GM03348 (cell line): ENCODE measurements at regions not wholly inside any gene's neighbourhood (a gene's known extent, or its start where the extent isn't known, plus 50 kb on each side); places are given as distances from the start of the nearest gene placed in this dataset.
"Not testable (repeated sequence)": the region's sequence is repeated elsewhere in the genome, so short reads cannot be mapped to it uniquely, and the experiment has no call there.

ENCODE experiments used
- DNase-seq: peaks from one replicate; pipeline ENCODE4 v3.0.0; 2012; ENCODE audit warnings: low spot score

DNA sequence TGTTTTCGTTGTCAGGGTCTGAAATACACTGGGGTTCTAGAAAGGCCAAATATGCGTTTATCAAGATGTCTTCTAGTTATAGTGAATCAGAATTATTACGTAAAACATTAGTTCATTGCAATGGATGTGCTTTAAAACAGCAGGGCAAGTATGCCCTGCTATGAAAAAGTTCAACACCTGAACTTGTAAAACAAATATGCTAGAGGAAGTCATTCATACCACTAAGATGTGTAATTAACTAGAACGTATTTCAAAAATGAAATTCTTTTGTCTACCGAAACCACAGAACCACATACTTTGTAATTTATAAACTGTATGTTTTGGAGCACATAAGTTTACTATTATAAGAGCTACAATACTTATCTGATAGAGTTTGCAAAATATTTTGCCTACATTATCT is 266.2 kb downstream of the KCTD12 start:
- DNase-seq: no peak

DNA sequence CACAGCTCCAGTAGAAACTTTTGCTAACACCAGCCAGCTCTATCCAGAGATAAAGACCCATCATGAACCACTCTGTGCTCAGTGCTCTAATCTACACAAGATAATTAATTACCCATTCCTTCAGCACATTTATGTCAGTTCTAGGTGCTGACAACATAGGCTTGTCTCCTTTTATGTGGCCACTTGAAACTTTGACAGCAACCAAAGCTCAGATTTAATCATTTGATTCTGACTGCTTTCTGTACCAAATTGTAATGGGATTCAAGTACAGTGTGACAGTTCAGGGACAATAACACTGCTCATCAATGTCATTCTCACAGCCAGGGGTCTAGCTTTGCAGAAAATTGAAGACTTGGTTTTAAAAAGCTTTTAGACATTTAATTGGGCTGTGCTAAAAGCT is 266.6 kb downstream of the KCTD12 start:
- no peak for DNase-seq

DNA sequence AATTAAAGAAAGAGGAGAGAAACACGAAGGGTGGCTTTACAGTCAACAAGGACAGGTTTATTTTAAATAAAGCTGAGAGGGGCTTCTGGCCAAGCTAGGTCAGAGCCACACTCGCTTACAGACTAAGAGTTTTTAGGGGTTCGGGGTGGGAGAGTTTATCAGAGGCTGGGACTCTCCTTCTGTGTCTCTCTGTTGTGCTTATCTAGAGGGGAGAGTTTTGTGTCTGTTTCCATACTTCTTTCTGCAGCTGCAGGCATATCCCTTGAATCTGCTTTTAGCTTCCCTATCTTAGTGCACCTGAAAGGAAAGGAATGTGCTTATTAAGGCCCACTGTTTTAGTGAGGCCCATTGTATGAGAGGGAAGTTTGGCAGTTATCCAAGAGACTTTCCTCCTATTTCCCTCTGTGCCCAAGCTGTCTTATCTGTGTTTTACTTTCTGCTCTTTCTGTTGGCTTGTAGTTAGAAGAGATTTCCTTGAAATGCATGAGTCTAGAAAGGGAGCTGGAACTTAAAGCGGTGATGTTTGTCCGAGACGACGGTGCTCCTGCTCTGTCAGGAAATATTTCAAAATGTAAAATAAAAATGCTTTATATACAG is 275.3 kb downstream of the KCTD12 start:
- no peak for DNase-seq

DNA sequence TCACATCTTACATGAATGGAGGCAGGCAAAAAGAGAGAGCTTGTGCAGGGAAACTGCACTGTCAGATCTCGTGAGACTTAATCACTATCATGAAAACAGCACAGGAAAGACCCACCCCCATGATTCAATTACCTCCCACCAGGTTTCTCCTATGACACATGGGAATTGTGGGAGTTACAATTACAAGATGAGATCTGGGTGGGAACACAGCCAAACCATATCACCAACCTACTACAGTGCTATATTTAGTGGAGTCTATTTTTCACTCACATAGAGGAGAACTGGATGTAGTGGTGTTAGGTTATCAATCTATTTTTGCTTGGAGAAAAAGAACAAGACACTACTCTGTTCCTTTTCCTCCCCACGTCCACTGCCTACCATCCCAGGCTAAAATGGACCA is 276.6 kb downstream of the KCTD12 start:
- DNase-seq: no peak

DNA sequence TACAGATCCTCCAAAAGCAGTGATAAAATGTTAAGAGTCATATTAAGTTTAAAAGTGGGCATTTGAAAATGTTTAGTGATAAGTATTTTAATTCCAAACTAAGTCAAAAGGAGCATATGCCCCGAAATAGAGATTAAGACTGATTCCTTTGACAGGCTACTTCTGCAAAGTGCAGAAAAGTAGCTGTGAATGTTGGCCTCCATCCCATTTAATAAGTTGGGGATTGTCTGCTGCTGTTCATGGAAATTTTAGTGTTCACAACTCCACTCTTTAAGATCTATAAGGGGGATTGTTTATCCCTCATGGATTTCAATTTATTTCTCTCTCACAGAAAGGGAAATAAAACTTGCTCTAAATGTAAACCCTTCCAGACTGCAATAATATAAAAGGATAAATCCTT is 278.3 kb downstream of the KCTD12 start:
- no peak for DNase-seq

DNA sequence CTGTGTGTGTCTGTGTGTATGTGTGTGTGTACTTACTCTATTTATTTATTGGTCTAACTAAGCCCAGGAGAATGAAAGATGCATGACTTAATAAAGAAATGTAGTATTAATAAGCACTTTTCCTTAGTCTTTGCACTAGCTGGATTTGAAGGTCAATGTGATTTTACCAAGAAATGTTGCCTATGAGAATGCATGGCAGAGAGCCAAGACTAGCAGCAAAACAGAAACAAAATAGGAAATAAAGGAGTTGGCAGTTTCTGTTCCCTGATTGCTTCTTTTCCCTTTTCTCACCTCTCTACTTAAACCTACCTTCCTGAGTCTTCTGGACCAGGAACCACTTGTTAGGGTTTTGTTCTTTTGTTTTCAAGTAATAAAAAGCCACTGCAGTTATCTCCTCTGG is 286.1 kb downstream of the KCTD12 start:
- DNase-seq: no peak

DNA sequence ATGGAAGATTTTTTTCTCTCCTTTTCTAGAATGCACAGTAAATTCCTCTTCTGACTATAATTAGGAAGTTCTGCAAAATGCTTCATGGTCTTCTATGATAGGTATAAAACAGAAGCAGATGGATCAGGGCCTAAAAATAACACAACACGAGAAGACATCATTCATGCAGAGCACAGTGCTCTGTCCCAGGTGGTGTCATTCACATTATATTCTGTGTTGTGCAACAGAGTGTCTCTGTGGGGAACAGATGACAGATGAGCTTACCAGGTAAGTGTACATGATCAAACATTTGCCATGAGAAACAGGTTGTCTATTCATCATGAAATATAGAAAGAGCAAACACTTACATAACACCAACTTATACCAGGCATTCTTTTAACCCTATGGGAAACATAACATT is 288.3 kb downstream of the KCTD12 start:
- DNase-seq: no peak

DNA sequence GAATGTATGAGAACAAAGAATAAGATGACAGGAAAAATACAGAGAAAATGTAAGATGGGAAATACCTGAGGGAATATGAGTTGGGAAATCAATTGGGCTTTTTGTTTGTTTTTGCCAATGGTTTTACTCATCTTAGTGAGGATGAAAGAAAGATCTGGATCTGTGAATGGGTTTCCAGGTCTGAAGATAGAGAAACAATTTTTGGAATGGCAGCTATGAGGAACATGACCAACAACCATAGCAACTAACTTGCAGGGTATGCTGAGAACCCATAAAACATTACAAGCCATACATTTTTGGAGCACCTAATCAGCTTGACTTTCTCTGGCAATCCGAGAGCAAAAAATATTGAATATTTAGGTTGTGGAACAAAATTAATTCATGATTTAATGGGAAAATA is 290.0 kb downstream of the KCTD12 start:
- DNase-seq: no peak

DNA sequence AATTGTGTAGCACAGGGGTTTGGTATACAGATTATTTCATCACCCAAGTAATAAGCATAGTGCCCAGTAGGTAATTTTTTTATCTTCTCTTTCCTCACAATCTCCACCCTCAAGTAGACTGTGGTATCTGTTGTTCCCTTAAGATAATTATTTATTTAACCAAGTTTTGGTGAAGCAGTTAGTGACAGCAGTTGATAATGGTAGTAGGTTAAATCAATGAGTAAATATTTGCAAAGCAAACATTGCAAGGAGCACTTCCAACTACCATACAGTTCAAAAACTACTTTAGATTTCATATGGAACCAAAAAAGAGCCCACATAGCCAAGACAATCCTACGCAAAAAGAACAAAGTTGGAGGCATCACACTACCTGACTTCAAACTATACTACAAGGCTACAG is 291.8 kb downstream of the KCTD12 start:
- DNase-seq: no peak

DNA sequence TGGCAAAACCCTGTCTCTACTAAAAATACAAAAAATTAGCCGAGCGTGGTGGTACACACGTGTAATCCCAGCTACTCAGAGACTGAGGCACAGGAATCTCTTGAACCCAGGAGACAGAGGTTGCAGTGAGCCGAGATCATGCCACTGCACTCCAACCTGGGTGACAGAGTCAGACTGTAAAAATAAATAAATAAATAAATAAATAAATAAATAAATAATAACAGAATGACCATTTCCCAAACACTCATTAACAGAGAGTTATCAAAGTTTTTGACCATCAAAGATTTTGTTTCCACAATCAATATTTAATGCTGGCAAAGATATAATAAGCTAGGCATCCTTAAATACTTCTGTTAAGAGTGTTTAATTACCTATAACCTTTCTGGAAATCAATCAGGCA is 299.4 kb downstream of the KCTD12 start:
- DNase-seq: no peak

DNA sequence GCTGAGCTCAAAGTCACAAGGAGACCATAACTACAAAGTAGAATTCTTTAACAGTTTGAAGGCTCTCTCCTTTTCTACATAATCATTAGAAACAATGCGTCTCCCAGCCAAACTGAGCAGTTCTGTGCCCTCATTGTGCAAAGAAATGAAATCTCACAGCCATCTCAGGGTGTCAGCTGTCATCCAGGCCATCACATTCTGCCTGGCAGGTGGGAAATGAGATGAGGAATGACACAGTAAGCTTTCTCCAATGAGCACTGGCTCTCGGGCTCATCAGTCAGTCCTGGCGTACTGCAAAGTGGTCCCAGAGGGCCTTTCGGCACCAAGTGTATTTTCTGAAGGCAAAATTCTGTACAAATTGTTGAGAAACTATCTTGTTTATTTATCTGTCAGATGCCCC is 306.5 kb downstream of the KCTD12 start:
- no peak for DNase-seq

DNA sequence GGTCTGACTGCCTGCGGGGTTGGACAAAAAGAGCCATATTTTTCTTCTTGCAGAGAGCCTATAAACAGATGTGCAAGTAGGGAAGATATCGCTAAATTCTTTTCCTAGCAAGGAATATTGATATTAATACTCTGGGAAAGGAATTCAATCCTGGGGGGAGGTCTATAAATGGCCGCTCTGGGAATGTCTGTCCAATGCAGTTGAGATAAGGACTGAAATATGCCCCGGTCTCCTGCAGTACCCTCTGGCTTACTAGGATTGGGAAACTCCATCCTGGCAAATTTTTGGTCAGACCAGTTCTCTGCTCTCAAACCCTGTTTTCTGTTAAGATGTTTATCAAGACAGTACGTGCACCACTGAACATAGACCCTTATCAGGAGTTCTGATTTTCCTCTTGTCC is 310.6 kb downstream of the KCTD12 start:
- DNase-seq: not testable (repeated sequence)

DNA sequence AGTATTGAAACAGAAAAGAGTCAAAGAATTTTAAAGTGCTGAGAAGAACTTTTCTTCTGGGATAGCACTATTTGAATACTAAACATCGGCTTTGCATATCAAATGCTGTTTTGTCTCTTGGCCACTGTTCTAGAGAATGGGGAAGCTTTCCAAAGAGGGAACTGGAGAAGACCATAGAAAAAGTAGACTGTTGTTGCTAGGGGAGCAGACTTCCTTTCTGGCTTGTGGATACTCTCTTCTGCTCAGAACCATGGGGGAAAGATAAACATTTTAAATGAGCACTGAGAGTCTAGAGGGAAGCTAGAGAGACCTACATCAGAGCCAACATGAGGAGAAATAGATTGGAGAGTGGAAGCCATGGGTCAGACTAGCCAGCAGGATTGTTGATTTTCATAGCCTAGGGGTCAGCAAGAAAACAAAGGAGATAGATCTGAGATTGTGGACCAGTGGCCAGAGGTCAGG is 315.7 kb downstream of the KCTD12 start:
- no peak for DNase-seq

DNA sequence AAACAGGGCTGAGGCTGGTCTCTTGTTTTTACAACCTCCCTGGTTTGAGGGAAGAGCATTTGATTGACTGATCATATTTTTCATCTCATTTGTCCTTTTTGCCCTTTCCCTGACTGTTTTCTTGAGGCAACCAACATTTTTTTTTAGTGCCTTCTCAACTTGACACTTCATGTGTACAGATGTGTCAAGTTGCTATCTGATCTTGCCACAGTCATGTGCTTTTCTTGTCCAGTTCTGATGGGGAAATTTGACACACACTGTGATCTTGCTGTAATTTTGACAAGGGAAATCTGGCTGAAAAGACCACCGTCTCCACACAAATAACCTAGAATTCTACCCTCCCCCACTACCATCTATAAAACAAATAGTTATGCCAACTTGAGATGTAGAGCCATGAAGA is 329.6 kb downstream of the KCTD12 start:
- DNase-seq: no peak

DNA sequence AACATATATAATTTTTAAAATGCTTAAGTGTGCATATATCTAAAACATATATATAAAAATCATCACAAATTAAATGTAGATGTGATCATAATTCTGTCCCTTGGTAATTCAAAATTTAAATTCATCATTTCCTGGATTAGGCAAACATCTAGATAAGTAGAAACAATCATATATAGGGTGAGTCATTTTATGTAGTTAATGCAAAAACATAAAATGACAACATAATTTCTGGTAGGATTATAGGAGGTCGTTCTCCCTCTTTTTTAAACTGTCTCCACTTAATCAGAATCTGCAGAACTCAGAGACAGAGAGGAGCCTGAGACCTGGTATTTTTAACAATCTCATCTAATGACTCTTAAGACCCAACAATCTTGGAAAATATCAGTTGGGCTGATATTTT is 333.4 kb downstream of the KCTD12 start:
- no peak for DNase-seq

DNA sequence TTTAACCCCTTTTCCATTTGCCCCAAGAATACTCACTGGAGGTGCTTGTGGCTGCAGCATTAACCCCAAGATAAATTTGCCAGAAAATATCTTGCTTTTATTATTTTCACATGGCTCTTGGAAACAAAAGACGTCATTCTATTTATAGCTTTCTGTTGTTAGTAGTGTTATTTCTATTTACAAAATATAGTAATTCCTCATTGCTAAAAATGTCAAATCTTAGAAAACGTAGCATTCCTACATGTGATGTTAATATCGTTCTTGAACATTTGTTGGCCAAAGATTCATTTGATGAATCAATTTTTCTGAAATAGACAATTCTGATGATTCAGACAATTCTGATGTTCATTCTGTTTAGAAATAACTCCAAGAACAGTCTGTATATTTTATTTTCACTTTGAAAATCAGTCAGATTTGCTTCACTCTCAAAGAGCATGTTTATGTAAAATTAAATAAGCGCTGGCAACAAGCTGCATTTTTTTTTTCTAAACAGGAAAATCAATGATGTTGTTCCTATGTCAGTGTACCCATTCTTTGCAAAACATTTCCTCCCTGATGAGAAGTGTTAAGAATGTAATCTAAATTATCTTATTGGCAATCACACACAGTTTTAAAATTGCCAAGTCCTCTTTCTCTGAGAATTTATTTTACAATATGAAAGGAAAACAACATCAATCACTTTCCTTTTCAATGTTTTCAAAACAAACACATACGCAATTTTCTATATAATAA is 334.0 kb downstream of the KCTD12 start:
- DNase-seq: no peak

DNA sequence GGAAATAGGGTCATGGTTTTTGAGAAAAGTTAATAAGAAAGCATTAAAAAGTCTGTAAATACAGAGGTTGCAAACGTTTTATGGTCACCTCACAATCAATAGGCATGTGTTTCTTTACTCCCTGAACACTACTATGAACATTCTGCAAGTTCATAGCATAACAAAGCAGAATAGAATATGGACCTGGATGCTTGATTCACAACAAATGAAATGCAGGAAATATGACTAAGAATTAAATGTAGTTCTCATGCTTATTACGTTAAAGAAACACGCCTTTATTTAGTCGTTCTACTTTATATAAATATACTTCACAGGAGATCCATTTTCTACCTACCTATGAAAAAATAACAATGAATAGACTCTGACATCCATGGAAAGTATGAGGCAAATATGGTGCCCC is 344.0 kb downstream of the KCTD12 start:
- no peak for DNase-seq

DNA sequence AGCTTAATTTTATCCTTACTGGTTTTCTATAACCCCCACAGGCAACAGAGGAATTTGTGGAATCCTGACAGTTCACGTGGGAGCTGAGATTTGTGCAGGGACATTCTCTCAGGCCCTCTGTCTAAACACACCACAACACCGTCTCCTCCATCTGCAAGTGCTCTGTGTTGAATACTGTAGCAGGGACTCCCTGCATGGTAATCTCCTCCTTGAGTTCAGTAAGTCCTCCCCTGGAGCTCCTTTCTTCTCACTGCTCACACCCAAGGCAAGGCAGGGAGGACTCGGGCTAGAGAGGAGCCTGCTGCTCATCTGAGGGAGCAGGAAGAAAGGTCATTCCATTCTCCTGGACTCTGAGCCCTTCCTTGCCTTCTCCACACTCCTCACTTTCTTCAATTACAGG is 348.2 kb downstream of the KCTD12 start:
- DNase-seq: no peak

DNA sequence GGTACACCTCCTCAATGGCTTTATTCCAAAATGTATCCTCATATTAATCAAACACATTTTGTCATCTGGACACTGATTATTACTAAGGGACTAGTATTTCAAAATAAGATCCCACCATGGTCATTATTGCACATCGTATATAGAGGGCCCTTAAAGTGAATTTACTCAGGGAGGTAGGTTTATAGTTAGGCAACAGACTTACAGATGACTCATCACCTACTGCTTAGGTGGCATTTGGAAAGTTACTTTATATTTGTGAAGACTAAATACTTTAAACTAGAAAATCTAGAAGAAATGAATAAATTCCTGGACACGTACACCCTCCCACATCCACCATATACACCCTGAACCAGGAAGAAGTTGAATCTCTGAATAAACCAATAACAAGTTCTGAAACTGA is 353.0 kb downstream of the KCTD12 start:
- DNase-seq: no peak

DNA sequence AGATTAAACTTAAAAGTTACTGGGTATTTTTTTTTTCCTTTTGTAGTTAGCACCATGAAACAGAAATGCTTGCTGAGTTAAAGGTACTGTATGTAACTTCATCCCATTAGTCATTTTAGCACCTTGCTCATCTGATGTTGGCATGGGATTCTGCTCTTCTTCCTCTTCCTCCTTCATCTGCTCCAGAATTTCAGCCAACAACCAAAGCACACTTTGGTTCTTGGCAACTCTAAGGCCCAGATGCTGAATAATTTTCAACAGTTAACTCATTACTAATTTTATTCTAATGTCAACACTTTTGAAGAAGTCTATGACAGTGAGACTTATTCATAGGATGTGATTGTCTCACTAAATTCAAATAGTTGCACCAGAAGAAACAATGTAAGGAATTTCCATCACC is 359.2 kb downstream of the KCTD12 start:
- DNase-seq: no peak

DNA sequence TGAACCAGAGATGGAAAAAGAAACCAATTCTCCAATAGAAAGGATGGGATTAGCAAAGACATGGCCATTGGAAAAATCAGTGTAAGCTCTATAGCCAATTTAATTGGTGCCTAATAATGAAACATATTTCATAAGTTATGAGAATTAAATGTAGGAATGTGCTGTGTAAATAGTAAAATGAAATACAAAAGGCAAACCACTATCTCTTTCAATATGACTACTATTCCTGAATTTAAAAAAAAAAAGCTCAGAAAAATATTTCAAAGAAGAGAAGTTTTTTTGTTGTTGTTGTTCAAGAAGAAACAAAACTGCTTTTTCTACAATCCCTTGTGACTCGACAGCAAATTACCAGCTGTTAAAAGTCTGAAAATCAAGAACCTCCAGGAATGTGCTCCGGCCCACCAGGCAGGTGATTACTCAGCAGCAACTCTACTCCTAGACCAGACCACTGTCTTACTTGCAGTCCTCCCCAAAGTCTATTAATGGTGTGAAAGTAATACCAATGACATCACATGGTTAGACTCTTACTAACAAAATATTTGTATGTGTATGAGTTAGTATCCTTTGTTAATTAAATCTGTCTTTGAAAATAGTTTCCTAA is 362.4 kb downstream of the KCTD12 start:
- no peak for DNase-seq

DNA sequence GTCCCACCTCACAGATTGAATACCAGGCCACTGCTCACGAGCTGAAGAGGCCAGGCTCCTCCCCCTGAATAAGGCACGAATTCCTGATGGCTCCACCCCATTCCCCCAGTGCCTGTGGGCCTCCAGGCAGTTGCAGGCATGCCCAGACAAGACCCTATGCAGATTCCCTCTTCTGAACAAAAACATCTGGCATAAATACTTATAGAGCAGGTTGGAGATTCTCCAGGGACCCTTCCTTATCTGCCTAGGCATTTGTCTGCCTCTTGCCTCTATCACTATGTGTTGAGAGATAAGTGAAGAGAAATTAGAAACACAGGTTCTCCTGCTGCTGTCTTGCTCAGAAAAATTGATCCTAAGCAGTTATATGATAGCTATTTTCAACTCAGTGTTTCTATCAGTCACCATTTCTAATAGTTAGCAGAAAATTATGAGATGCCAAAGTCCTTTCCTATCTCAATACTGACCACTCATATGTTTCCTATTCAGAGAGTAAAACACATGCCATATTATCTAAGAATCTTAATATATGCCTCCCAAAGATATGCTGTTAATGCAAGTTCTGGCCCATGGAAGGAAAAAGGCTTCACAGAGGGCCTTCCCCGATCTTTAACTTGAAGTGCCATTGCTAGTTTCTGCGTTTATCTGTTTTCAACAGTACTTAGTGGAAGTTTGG is 364.0 kb downstream of the KCTD12 start:
- no peak for DNase-seq

DNA sequence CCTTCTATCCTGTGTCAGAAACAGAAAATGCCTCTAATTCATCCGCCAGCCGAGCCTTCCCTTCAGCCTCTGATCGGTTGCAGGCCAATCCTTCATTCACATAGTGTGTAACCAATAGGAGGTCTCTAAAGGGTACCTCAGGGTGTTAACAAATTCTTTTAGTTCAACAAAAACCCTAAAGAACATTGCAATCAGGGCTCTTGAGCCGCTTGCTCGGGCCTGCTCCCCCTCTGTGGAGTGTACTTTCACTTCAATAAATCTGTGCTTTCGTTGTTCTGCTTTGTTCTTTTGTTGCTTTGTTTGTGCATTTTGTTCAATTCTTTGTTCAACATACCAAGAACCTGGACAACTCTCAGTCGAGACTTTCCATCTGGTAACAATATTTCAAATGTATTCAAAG is 366.5 kb downstream of the KCTD12 start:
- no peak for DNase-seq
